ENCODE measurements at regions not wholly inside any gene's neighbourhood (a gene's known extent, or its start where the extent isn't known, plus 50 kb on each side); places are given as distances from the start of the nearest gene placed in this dataset.

DNA sequence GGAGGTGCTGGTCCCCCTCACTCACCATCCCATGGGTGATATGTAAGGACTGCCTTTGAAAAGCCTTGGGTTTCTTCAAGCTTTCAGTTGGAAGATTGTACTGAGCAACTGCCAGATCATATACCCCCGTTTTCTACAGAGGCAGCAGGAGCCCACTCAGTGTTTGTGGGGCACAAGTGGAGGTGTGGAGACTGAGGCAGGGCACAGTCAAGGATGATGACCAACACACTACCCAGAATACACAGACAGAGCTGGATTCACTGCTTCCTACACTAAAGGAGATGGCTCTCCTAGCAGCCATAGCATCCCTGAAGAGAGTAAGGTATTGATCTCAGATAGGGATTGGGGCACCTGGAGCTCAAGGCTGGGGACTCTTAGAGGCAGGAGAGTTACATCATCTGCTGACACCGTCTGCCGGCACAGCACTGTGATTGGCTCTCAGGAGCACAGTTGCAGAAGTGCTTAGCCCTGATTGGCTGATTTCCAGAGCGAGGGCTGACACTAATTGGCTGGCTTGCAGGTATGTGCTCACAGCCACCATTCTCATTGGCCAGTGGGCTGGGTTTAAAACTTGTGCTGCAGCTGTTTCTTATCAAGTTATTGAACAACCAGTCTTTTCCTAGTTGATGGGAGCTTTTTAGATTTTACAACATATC lies 77.9 kb upstream of the PFKP start (continued):
- TF ChIP-seq TAF1 (conservative IDR thresholded peaks at IDR 0.05) (no peak), RXRA (IDR thresholded peaks at IDR 0.05) (no peak), FOXA2 (IDR thresholded peaks at IDR 0.05) (no peak), GABPA (IDR thresholded peaks at IDR 0.05 in 1 of 2, conservative IDR thresholded peaks at IDR 0.05 in 1 of 2) (no peak)
- TF ChIP-seq, protein P1, sequence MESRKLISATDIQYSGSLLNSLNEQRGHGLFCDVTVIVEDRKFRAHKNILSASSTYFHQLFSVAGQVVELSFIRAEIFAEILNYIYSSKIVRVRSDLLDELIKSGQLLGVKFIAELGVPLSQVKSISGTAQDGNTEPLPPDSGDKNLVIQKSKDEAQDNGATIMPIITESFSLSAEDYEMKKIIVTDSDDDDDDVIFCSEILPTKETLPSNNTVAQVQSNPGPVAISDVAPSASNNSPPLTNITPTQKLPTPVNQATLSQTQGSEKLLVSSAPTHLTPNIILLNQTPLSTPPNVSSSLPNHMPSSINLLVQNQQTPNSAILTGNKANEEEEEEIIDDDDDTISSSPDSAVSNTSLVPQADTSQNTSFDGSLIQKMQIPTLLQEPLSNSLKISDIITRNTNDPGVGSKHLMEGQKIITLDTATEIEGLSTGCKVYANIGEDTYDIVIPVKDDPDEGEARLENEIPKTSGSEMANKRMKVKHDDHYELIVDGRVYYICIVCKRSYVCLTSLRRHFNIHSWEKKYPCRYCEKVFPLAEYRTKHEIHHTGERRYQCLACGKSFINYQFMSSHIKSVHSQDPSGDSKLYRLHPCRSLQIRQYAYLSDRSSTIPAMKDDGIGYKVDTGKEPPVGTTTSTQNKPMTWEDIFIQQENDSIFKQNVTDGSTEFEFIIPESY (IDR thresholded peaks at IDR 0.05): no peak

DNA sequence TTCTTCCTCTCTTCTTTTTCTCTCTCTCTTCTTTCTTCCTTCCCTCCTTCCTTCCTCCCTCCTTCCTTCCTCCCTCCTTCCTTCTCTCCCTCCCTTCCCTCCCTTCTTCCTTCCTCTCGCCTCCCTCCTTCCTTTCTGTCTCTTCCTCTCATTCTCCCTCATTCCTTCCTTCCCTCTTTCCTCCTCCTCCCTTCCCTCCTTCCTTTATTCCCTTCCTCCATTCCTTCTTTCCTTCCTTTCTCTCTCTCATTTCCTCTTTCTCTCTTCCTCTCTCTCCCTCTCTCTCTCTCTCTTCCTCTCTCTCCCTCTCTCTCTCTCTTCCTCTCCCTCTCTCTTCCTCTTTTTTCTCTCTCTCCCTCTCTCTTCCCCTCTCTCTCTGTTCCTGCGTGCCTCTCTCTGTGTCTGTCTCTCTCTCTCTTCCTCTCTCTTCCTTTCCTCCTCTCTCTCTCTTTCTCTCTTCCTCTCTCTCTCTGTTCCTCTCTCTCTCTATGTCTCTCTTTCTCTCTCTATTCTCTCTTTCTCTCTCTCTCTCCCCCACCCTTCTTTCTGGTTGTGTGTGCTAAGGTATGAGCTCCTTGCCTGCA lies 80.1 kb upstream of the PFKP start:
- peaks cover 0 to 7% (median 5%) of the 10 kb centered on the region in 4 donors for H3K9me3 ChIP-seq (ENCODE audit: control insufficient read depth in 4 of 4, low read length in 3 of 4)
- no peaks in the 10 kb centered on the region for H3K4me1 ChIP-seq (ENCODE audit: control insufficient read depth in 4 of 4, insufficient read depth in 4 of 4, low read length in 3 of 4)
- no peak overlapping the region for H3K27ac ChIP-seq (ENCODE audit: low read depth in 1 of 2, low read length in 2 of 2)
- peaks cover 0 to 6% (median 5%) of the 10 kb centered on the region in 4 donors for H3K27me3 ChIP-seq (ENCODE audit: control insufficient read depth in 4 of 4, insufficient read depth in 4 of 4, low read length in 3 of 4)
- no peak for DNase-seq (ENCODE audit: low spot score)
- WGBS: 43% methylated on average over 2 of the region's 2 CpGs
- no peak overlapping the region for H3K4me3 ChIP-seq (ENCODE audit: low read depth in 1 of 3, low read length in 3 of 3)
- TF ChIP-seq, protein P2, sequence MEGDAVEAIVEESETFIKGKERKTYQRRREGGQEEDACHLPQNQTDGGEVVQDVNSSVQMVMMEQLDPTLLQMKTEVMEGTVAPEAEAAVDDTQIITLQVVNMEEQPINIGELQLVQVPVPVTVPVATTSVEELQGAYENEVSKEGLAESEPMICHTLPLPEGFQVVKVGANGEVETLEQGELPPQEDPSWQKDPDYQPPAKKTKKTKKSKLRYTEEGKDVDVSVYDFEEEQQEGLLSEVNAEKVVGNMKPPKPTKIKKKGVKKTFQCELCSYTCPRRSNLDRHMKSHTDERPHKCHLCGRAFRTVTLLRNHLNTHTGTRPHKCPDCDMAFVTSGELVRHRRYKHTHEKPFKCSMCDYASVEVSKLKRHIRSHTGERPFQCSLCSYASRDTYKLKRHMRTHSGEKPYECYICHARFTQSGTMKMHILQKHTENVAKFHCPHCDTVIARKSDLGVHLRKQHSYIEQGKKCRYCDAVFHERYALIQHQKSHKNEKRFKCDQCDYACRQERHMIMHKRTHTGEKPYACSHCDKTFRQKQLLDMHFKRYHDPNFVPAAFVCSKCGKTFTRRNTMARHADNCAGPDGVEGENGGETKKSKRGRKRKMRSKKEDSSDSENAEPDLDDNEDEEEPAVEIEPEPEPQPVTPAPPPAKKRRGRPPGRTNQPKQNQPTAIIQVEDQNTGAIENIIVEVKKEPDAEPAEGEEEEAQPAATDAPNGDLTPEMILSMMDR (IDR thresholded peaks at IDR 0.05; ENCODE audit: low read depth, low read length, missing input control): no peak
- TF ChIP-seq, protein P3, sequence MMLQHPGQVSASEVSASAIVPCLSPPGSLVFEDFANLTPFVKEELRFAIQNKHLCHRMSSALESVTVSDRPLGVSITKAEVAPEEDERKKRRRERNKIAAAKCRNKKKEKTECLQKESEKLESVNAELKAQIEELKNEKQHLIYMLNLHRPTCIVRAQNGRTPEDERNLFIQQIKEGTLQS (IDR thresholded peaks at IDR 0.05): no peak
- TF ChIP-seq, protein P1 (IDR thresholded peaks at IDR 0.05): no peak
- TF ChIP-seq RXRA (IDR thresholded peaks at IDR 0.05) (no peak), HNF4A (conservative IDR thresholded peaks at IDR 0.05) (no peak), EGR1 (IDR thresholded peaks at IDR 0.05; ENCODE audit: low read depth in 2 of 2) (no peak), YY1 (IDR thresholded peaks at IDR 0.05) (no peak), JUND (IDR thresholded peaks at IDR 0.05) (no peak), HNF4G (IDR thresholded peaks at IDR 0.05) (no peak), FOXA1 (IDR thresholded peaks at IDR 0.05) (no peak), RAD21 (IDR thresholded peaks at IDR 0.05) (no peak)
- TF ChIP-seq, protein P4, sequence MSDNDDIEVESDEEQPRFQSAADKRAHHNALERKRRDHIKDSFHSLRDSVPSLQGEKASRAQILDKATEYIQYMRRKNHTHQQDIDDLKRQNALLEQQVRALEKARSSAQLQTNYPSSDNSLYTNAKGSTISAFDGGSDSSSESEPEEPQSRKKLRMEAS (IDR thresholded peaks at IDR 0.05): no peak
- H3K36me3 ChIP-seq (ENCODE audit: control insufficient read depth in 4 of 4, insufficient read depth in 3 of 4, low read depth in 1 of 4, low read length in 3 of 4): no peaks in the 10 kb centered on the region
- H3K9ac ChIP-seq (ENCODE audit: low read depth in 1 of 2, low read length in 2 of 2): no peak overlapping the region
